BLaER1 treated with 17β-estradiol and CSF1 and Interleukin-3, amounts not matched to agents 10 nM and 100 nM (cell line): ENCODE measurements at regions not wholly inside any gene's neighbourhood (a gene's known extent, or its start where the extent isn't known, plus 50 kb on each side); places are given as distances from the start of the nearest gene placed in this dataset.
A peak's percentile ranks its signal among the peaks of the same experiment; 100 is the strongest.

Experiments used
- H3K27ac ChIP-seq, 11 experiments: shearing (Covaris generic); formaldehyde crosslinking; 2 replicates each; pipeline ENCODE4 v1.8.1; 2022
- H3K27me3 ChIP-seq, 11 experiments: shearing (Covaris generic); formaldehyde crosslinking; 2 replicates each; pipeline ENCODE4 v1.8.1; 2022
- H3K36me3 ChIP-seq, 11 experiments: shearing (Covaris generic); formaldehyde crosslinking; 2 replicates each; pipeline ENCODE4 v1.8.1; 2022
- H3K4me1 ChIP-seq, 10 experiments: shearing (Covaris generic); formaldehyde crosslinking; 2 replicates each; pipeline ENCODE4 v1.8.1; 2022
- H3K4me2 ChIP-seq, 11 experiments: shearing (Covaris generic); formaldehyde crosslinking; 2 replicates each; pipeline ENCODE4 v1.8.1; 2022
- H3K4me3 ChIP-seq, 10 experiments: shearing (Covaris generic); formaldehyde crosslinking; 2 replicates each; pipeline ENCODE4 v1.8.1; 2022
- H3K9ac ChIP-seq, 11 experiments: shearing (Covaris generic); formaldehyde crosslinking; 2 replicates each; pipeline ENCODE4 v1.8.1; 2022
- H3K9me3 ChIP-seq, 11 experiments: shearing (Covaris generic); formaldehyde crosslinking; replicated peaks in 1 of 11; 2 replicates each; pipeline ENCODE4 v1.8.1; 2022
- H4K20me1 ChIP-seq, 11 experiments: shearing (Covaris generic); formaldehyde crosslinking; 2 replicates each; pipeline ENCODE4 v1.8.1; 2022
- Cebpa-rat ChIP-seq, 11 experiments: shearing (Covaris generic); IDR thresholded peaks; 2 replicates each; pipeline ENCODE4 v1.8.1; 2022

DNA sequence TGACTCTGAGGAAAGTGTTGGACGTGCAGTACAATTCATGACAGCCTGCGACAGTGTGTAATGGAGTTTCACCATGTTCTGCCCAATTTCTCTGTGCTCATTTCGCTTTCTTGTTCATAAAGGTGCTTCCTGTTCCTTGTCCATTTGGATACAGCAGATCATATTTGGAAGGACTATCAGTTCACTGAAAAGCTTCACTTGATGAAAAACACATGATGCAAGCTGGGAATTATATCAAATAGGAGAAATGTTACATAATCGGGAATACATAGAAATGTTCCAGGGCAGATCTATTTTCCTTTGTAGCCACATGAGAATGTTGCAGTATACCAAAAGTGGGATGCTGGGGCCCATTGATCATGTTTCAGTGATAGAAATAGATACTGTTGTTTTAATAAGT, 266.3 kb upstream of the SLC14A2 start:
- Histone ChIP-seq H3K27me3 (no peaks in the 10 kb centered on the region), H4K20me1 (no peaks in the 10 kb centered on the region), H3K4me3 (no peak overlapping the region), H3K4me1 (no peaks in the 10 kb centered on the region), H3K4me2 (no peak overlapping the region), H3K27ac (no peak overlapping the region), H3K9me3 (no peaks in the 10 kb centered on the region), H3K36me3 (no peaks in the 10 kb centered on the region), H3K9ac (no peak overlapping the region)
- no peak for TF ChIP-seq Cebpa-rat (IDR thresholded peaks at IDR 0.05)

DNA sequence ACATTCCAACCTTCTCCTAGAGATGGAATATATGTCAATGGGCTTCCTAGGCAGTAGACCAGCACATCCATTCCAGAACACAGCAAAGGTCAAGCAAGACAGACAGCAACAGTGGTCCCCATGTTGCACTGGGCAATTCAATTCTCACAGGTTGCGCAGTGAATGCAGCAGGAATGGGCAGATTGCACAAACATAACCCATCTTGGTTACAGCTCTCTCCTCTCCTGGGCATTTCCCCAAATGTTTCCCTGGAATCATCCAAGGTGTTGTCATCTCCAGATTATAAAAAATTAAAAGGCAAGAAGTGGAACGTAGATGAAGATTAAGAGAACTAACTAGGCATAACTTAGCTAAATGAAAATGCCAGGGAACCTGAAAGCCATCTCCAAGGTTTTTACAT, 265.8 kb upstream of the SLC14A2 start:
- Histone ChIP-seq H3K4me2 (no peak overlapping the region), H4K20me1 (no peaks in the 10 kb centered on the region), H3K27ac (no peak overlapping the region), H3K36me3 (no peaks in the 10 kb centered on the region), H3K9me3 (no peaks in the 10 kb centered on the region), H3K4me1 (no peaks in the 10 kb centered on the region), H3K4me3 (no peak overlapping the region), H3K9ac (no peak overlapping the region), H3K27me3 (no peaks in the 10 kb centered on the region)
- no peak for TF ChIP-seq Cebpa-rat (IDR thresholded peaks at IDR 0.05)

DNA sequence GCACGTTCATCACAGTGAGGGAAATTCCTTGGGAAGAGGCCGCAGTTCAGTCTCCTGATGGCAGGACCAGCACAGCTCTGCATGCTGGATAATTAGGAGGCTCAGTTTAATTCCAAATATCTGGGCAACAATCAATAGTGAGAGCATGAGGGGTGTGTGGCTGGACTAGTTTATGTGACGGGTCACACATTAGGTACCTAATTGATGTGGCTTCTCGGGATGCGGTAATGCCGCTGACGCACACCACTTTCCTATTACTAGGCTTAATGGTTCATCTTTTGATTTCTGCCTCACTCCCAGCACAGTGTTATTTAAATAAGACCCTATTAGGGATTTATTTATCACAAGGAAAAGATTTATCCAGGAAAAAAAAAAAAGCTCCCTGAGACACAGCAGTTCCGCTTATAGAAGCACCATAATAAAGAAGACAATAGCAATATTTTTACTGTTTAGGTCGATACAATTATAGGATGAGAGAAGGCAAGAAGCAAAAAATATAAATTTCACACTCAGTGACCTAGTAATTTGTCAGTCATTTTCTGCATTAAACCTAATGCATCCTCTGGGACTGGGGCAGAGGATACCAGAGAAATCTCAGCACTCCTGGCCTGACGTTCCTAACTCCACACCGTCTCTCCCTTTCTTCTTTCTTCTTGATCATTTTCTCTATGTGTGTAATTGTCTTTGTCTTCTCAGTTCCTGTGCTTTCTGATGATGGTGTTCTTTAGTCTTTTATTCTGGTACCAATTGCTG, 264.7 kb upstream of the SLC14A2 start:
- Histone ChIP-seq H3K27me3 (no peaks in the 10 kb centered on the region), H3K4me2 (no peak overlapping the region), H3K27ac (no peak overlapping the region), H4K20me1 (no peaks in the 10 kb centered on the region), H3K4me1 (no peaks in the 10 kb centered on the region), H3K36me3 (no peaks in the 10 kb centered on the region), H3K9me3 (no peaks in the 10 kb centered on the region), H3K4me3 (no peak overlapping the region), H3K9ac (no peak overlapping the region)
- no peak for TF ChIP-seq Cebpa-rat (IDR thresholded peaks at IDR 0.05)

DNA sequence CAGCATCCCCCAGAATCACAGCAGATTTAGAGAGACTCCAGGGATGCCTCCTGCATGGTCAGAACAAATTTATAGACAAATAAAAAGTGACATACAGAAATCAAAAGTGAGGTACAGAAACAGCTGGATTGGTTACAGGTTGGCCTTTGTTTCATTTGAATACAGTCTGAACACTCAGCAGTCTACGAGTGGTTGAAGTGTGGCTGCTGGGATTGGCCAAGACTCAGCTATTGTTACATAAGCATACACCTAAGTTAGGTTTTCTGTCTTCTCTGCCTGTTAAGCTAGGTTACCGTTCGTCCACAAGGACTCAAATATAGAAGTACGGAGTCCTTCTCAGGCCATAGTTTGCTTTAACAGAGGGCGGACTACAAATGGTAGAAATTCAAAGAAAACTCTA, 262.4 kb upstream of the SLC14A2 start:
- Histone ChIP-seq H4K20me1 (no peaks in the 10 kb centered on the region), H3K9ac (no peak overlapping the region), H3K4me1 (peaks cover 0 to 8% (median 5%) of the 10 kb centered on the region in 10 experiments; a peak in 8 of 20 replicates), H3K27me3 (no peaks in the 10 kb centered on the region), H3K9me3 (no peaks in the 10 kb centered on the region), H3K36me3 (no peaks in the 10 kb centered on the region), H3K4me2 (no peak overlapping the region), H3K4me3 (no peak overlapping the region), H3K27ac (no peak overlapping the region)
- TF ChIP-seq Cebpa-rat (IDR thresholded peaks at IDR 0.05): no peak

DNA sequence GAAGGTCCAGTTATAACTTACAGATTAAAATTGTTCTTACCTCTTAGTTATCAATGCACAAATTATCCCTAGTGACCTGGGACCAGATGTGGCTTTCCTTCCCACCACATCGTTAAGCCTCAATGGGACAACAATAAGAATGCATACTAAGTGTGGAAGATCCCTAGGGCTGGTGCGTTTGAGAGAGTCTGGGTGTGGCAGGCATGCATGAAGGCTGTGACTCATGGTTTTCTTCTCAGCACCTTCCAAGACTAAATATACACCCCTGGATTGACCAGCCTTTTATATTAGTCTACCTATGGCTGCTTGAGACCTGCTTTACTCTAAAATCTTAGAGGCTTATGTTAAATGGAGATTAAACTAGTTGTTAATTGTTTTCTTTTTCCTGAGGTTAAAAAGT, 261.7 kb upstream of the SLC14A2 start:
- no peak overlapping the region for H3K27ac ChIP-seq
- no peak overlapping the region for H3K4me2 ChIP-seq
- no peaks in the 10 kb centered on the region for H3K27me3 ChIP-seq
- TF ChIP-seq Cebpa-rat (IDR thresholded peaks at IDR 0.05): no peak
- no peaks in the 10 kb centered on the region for H3K36me3 ChIP-seq
- no peak overlapping the region for H3K9ac ChIP-seq
- no peak overlapping the region for H3K4me3 ChIP-seq
- H3K9me3 ChIP-seq: no peaks in the 10 kb centered on the region
- no peaks in the 10 kb centered on the region for H4K20me1 ChIP-seq
- peaks cover 0 to 11% (median 6%) of the 10 kb centered on the region in 10 experiments; a peak in 8 of 20 replicates for H3K4me1 ChIP-seq

DNA sequence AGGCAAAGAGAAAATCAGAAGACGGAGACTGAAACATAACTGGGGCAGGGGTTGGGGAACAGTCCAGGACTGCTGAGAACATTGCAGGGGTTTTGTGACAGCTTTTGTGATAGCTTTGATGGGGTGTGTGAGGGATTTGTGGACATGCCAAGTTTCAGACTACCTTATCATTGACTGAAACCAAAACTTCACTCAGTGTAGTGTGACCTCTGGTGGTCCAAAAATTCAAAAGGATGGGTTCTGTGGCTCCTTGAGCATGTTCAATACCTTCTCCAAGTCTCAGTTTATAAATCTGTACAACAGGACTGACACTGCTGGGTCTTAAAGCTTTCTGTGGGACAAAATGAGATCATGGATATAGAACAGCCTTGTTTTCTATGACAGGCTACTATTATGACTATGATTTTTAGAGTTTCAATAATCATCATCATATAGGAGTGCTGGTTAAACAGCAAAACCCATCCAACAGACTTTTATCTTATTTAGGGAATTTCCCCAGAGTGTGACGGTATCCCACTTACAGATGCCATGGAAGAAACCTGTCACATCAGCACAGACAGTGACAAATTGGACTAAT, 259.2 kb upstream of the SLC14A2 start:
- Histone ChIP-seq H4K20me1 (no peaks in the 10 kb centered on the region), H3K9me3 (no peaks in the 10 kb centered on the region), H3K27me3 (no peaks in the 10 kb centered on the region), H3K4me3 (no peak overlapping the region), H3K36me3 (no peaks in the 10 kb centered on the region), H3K4me1 (peaks cover 0 to 17% (median 8%) of the 10 kb centered on the region in 10 experiments; a peak in 10 of 20 replicates), H3K27ac (no peak overlapping the region), H3K9ac (no peak overlapping the region), H3K4me2 (no peak overlapping the region)
- no peak for TF ChIP-seq Cebpa-rat (IDR thresholded peaks at IDR 0.05)

DNA sequence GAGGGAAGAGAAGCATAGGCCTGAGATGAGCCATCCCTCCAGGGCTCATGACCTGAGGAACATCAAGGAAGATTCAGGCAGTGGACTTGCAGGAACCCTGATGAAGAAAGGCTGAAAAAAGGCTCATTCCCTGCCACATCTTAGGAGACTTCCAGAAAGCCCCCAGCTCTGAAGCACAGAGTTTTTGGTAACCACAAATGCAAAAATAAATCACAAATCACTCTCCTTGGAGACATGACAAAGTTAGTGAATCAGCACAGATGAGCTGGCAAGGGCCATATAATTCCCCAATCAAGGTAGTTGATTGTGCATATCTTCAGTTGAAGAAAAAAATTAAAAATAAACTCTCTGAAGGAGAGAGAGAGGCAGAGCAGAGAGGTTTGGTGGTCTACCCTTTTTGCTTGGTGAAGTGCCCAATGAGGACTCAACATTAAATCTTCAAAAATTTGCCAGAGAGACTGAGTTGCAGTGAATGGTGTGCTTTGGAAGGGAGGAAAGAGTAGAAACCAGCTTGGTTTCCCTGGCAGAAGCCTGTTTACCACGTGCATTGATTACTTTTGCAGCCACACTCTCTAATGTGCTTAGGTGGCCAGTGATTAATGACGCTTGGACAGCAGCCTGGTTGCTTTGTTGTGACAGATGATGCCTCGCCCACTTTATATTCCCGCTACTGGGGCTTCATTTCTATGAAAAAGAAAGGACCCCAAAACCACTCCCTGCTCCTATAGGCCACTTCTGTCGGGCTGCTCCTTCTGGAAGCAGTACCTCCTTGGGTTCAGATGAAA, 257.4 kb upstream of the SLC14A2 start:
- Histone ChIP-seq H3K27me3 (no peaks in the 10 kb centered on the region), H4K20me1 (no peaks in the 10 kb centered on the region), H3K4me2 (peak overlapping the region in 6 of 11 experiments; percentile 3 to 25 (median 16); a peak in 6 of 22 replicates), H3K9me3 (no peaks in the 10 kb centered on the region), H3K4me3 (no peak overlapping the region), H3K27ac (no peak overlapping the region), H3K4me1 (peaks cover 0 to 17% (median 8%) of the 10 kb centered on the region in 10 experiments; a peak in 10 of 20 replicates), H3K36me3 (no peaks in the 10 kb centered on the region), H3K9ac (no peak overlapping the region)
- no peak for TF ChIP-seq Cebpa-rat (IDR thresholded peaks at IDR 0.05)

DNA sequence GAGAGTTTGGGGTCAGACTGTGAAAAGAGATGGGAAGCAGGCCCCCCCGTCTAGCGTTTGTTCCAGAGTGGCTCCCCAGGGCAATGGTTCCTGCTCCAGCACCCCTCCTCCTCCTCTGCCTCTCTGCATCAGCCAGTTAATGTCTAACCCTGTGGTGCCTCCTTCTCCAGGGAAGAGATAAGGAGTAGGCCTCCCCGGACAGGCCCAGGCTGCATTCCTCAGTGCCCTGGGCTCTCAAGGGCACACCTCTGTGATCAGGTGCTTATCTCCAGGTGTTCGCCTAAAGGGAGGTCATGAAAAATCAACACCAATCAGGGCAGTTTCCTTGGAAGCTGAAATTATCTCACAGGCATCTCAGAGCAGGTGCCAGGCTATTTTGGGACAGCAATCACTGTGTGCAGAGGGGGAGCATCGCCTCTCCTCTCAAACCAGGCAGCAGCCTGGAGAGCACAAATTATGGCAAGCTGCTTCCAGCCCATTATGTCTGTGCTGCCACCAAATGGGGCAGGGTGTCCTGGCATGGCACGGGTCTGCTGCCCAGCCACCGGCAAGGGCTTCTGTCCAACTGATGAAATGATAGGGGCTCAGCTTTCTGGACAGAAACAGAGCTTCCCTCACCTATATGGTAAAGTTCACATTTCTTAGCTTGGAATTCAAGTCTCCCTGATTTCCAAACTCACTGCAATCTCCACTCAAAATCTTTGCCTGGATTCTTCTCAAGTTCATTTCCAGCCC, 255.8 kb upstream of the SLC14A2 start:
- Histone ChIP-seq H3K9me3 (no peaks in the 10 kb centered on the region), H3K27me3 (no peaks in the 10 kb centered on the region), H3K4me1 (peaks cover 0 to 17% (median 8%) of the 10 kb centered on the region in 10 experiments; a peak in 10 of 20 replicates), H4K20me1 (no peaks in the 10 kb centered on the region), H3K4me2 (0 out of 22 replicates have a peak overlapping the region, but pooled peaks of 1 of the 11 experiments have one; percentile 0), H3K4me3 (no peak overlapping the region), H3K9ac (no peak overlapping the region), H3K27ac (no peak overlapping the region), H3K36me3 (no peaks in the 10 kb centered on the region)
- TF ChIP-seq Cebpa-rat (IDR thresholded peaks at IDR 0.05): no peak
